IMR-90 (cell line): ENCODE measurements at regions not wholly inside any gene's neighbourhood (a gene's known extent, or its start where the extent isn't known, plus 50 kb on each side); places are given as distances from the start of the nearest gene placed in this dataset.

Source experiments
- ATAC-seq: fragments of 200-7000 bp; cut with Tn5 transposase; 2 replicates; pipeline ENCODE4 v1.9.1; 2020; ENCODE audit warnings: low read depth, mild to moderate bottlenecking, moderate library complexity
- BruUV-seq: library from RNA; stranded (reverse); fragments of 400-500 nt; replicated peaks from 2 replicates; lab custom pipeline; 2021; lab: Mats Ljungman, UMichigan
- CTCF ChIA-PET: fragments of 300-600 bp; formaldehyde crosslinking; extraction: SDS; loops from one replicate; lab custom pipeline; 2021; ENCODE audit warnings: antibody characterized with exemption; lab: Yijun Ruan, JAX
- POLR2A ChIA-PET: fragments of 300-600 bp; sonication (Branson Sonifier 250); formaldehyde crosslinking; loops from one replicate; lab custom pipeline; 2022; ENCODE audit warnings: antibody characterized with exemption; ENCODE audit not compliant: unreplicated experiment; lab: Charles Lee
- DNase-seq: peaks from one replicate; pipeline ENCODE4 v3.0.0; 2013
- H2AFZ ChIP-seq: replicated peaks from 2 replicates; pipeline ENCODE3; 2013; ENCODE audit warnings: low read length, mild to moderate bottlenecking; ENCODE audit not compliant: poor library complexity
- H2AK5ac ChIP-seq: 2 replicates; pipeline ENCODE4 v1.6.1; 2013; ENCODE audit warnings: low read depth, low read length, inconsistent platforms
- H2AK9ac ChIP-seq: replicated peaks from 2 replicates; pipeline ENCODE3; 2013; ENCODE audit warnings: mild to moderate bottlenecking, low read depth, low read length, moderate library complexity; ENCODE audit not compliant: poor library complexity
- H2BK120ac ChIP-seq: 2 replicates; pipeline ENCODE4 v1.6.1; 2013; ENCODE audit warnings: low read depth, low read length, inconsistent platforms
- H2BK15ac ChIP-seq: 3 replicates; pipeline ENCODE4 v1.6.1; 2013; ENCODE audit warnings: low read depth, low read length, inconsistent platforms
- H2BK20ac ChIP-seq: 2 replicates; pipeline ENCODE4 v1.6.1; 2013; ENCODE audit warnings: low read depth, mild to moderate bottlenecking, inconsistent platforms, low read length, moderate library complexity
- H2BK5ac ChIP-seq: 2 replicates; pipeline ENCODE4 v1.6.1; 2013; ENCODE audit warnings: mild to moderate bottlenecking, low read depth, low read length, inconsistent platforms; ENCODE audit not compliant: poor library complexity, severe bottlenecking
- H3K14ac ChIP-seq: replicated peaks from 2 replicates; pipeline ENCODE4 v1.6.1; 2013; ENCODE audit warnings: low read depth, low read length, inconsistent platforms
- H3K18ac ChIP-seq: 2 replicates; pipeline ENCODE4 v1.6.1; 2013; ENCODE audit warnings: low read depth, low read length, control low read depth
- H3K23ac ChIP-seq: 2 replicates; pipeline ENCODE4 v1.6.1; 2013; ENCODE audit warnings: low read depth, low read length, inconsistent platforms
- H3K27ac ChIP-seq: 2 replicates; pipeline ENCODE4 v1.5.1; 2013; ENCODE audit warnings: mild to moderate bottlenecking, control low read depth, low read length; ENCODE audit not compliant: insufficient read depth
- H3K27me3 ChIP-seq: 2 replicates; pipeline ENCODE4 v1.6.1; 2013; ENCODE audit warnings: low read length; ENCODE audit not compliant: control insufficient read depth, insufficient read depth
- H3K36me3 ChIP-seq: 2 replicates; pipeline ENCODE4 v1.6.1; 2013; ENCODE audit warnings: low read length, mixed read lengths; ENCODE audit not compliant: control insufficient read depth, insufficient read depth
- H3K4ac ChIP-seq: 2 replicates; pipeline ENCODE4 v1.6.1; 2013; ENCODE audit warnings: low read depth, low read length, inconsistent platforms
- H3K4me1 ChIP-seq: 2 replicates; pipeline ENCODE4 v1.6.1; 2013; ENCODE audit warnings: low read length, mixed read lengths; ENCODE audit not compliant: control insufficient read depth, insufficient read depth
- H3K4me2 ChIP-seq: 2 replicates; pipeline ENCODE4 v1.6.1; 2013; ENCODE audit warnings: low read depth, mild to moderate bottlenecking, control low read depth, low read length, moderate library complexity
- H3K4me3 ChIP-seq: 2 replicates; pipeline ENCODE4 v1.5.1; 2013; ENCODE audit warnings: low read depth, mild to moderate bottlenecking, control low read depth, low read length, moderate library complexity; ENCODE audit not compliant: insufficient read depth
- H3K56ac ChIP-seq: 2 replicates; pipeline ENCODE4 v1.6.1; 2013; ENCODE audit warnings: low read length, inconsistent platforms; ENCODE audit not compliant: insufficient read depth; ENCODE audit errors: extremely low read depth
- H3K79me1 ChIP-seq, 2 experiments: 2 replicates each; pipeline ENCODE4 v1.6.1; 2013; ENCODE audit warnings: low read length in 2 of 2, inconsistent platforms in 1 of 2, low read depth in 1 of 2
- H3K9ac ChIP-seq: 2 replicates; pipeline ENCODE4 v1.6.1; 2013; ENCODE audit warnings: low read depth, low read length, control low read depth
- H3K9me1 ChIP-seq: 2 replicates; pipeline ENCODE4 v1.6.1; 2013; ENCODE audit warnings: low read length, inconsistent platforms; ENCODE audit not compliant: insufficient read depth
- H3K9me3 ChIP-seq: 2 replicates; pipeline ENCODE4 v1.6.1; 2013; ENCODE audit warnings: low read length; ENCODE audit not compliant: control insufficient read depth, insufficient read depth
- H4K20me1 ChIP-seq: 2 replicates; pipeline ENCODE4 v1.6.1; 2013; ENCODE audit warnings: low read length, inconsistent platforms; ENCODE audit not compliant: insufficient read depth
- H4K5ac ChIP-seq: 2 replicates; pipeline ENCODE4 v1.6.1; 2013; ENCODE audit warnings: mild to moderate bottlenecking, low read depth, low read length, control low read depth
- H4K8ac ChIP-seq, 2 experiments: 2 replicates each; pipeline ENCODE4 v1.6.1; 2013; ENCODE audit warnings: low read depth in 2 of 2, low read length in 2 of 2, control low read depth in 1 of 2, inconsistent platforms in 1 of 2
- H4K91ac ChIP-seq: 2 replicates; pipeline ENCODE4 v1.6.1; 2013; ENCODE audit warnings: low read depth, low read length, inconsistent platforms; ENCODE audit not compliant: insufficient read depth
- BHLHE40 ChIP-seq: fragments of 150-350 bp; IDR thresholded peaks from 2 replicates; pipeline ENCODE4 v1.6.1; 2016; ENCODE audit warnings: mild to moderate bottlenecking, low read depth, low read length
- CEBPB ChIP-seq: IDR thresholded peaks from 2 replicates; pipeline ENCODE4 v1.6.1; 2012; ENCODE audit warnings: low read depth, low read length, improper control_type of control experiment
- CHD1 ChIP-seq: IDR thresholded peaks from 2 replicates; pipeline ENCODE4 v1.6.1; 2012; ENCODE audit warnings: low read depth, low read length, improper control_type of control experiment
- CTCF ChIP-seq: conservative IDR thresholded peaks from 2 replicates; pipeline ENCODE4 v1.5.1; 2012; ENCODE audit warnings: mild to moderate bottlenecking, low read depth, low read length, improper control_type of control experiment
- FOS ChIP-seq: fragments of 150-350 bp; IDR thresholded peaks from 2 replicates; pipeline ENCODE4 v1.6.1; 2016; ENCODE audit warnings: low read depth, low read length
- MAFK ChIP-seq: IDR thresholded peaks from 2 replicates; pipeline ENCODE4 v1.6.1; 2012; ENCODE audit warnings: low read depth, low read length, improper control_type of control experiment
- MAZ ChIP-seq: IDR thresholded peaks from 2 replicates; pipeline ENCODE4 v1.6.1; 2012; ENCODE audit warnings: low read depth, mild to moderate bottlenecking, low read length, improper control_type of control experiment, moderate library complexity, borderline replicate concordance
- MXI1 ChIP-seq: IDR thresholded peaks from 2 replicates; pipeline ENCODE4 v1.6.1; 2012; ENCODE audit warnings: low read depth, mild to moderate bottlenecking, low read length, moderate library complexity, borderline replicate concordance
- NFE2L2 ChIP-seq: fragments of 150-350 bp; IDR thresholded peaks from 2 replicates; pipeline ENCODE4 v1.6.1; 2016; ENCODE audit warnings: low read depth, mild to moderate bottlenecking, low read length
- POLR2A ChIP-seq: IDR thresholded peaks from 2 replicates; pipeline ENCODE4 v1.6.1; 2012; ENCODE audit warnings: mild to moderate bottlenecking, low read depth, low read length
- RFX5 ChIP-seq: IDR thresholded peaks from 2 replicates; pipeline ENCODE4 v1.8.0; 2012; ENCODE audit warnings: low read depth, mild to moderate bottlenecking, low read length, moderate library complexity
- SMC3 ChIP-seq: fragments of 150-350 bp; IDR thresholded peaks from 2 replicates; pipeline ENCODE4 v1.6.1; 2016; ENCODE audit warnings: low read depth, mild to moderate bottlenecking, antibody characterized with exemption, low read length, moderate library complexity
- USF2 ChIP-seq: fragments of 150-350 bp; IDR thresholded peaks from 2 replicates; pipeline ENCODE4 v1.6.1; 2017; ENCODE audit warnings: mild to moderate bottlenecking, antibody characterized with exemption, low read length, low read depth
- WGBS, 2 experiments: methylation state at CpG; one replicate each; pipeline versions ENCODE4 v1.1.5 to v1.1.7; 2013; ENCODE audit warnings: missing lambda C conversion rate in 2 of 2; ENCODE audit not compliant: insufficient read length in 1 of 2; ENCODE audit errors: extremely low coverage in 2 of 2; 5-methylcytosine and 5-hydroxymethylcytosine counted together
- dilution Hi-C: fragments of 300-500 bp; cut with HindIII; formaldehyde crosslinking; loops from one replicate; pipeline ENCODE4 v1.14.3; 2018; ENCODE audit warnings: low sequenced_read_pairs; ENCODE audit not compliant: unreplicated experiment
- in situ Hi-C: fragments of 300-500 bp; cut with MboI; formaldehyde crosslinking; loops from 3 replicates; pipeline ENCODE4 v1.14.3; 2019; ENCODE audit warnings: low sequenced_read_pairs, inconsistent platforms, mixed read lengths
- intact Hi-C: fragments of 100-400 bp; cut with micrococcal nuclease; formaldehyde crosslinking; loops from 2 replicates; pipeline ENCODE4 v1.10.0; 2022
- TF ChIP-seq, protein P1 (sequence below): fragments of 150-350 bp; IDR thresholded peaks from 2 replicates; pipeline ENCODE4 v1.6.1; 2016; ENCODE audit warnings: low read depth, mild to moderate bottlenecking, low read length, moderate library complexity, borderline replicate concordance

DNA sequence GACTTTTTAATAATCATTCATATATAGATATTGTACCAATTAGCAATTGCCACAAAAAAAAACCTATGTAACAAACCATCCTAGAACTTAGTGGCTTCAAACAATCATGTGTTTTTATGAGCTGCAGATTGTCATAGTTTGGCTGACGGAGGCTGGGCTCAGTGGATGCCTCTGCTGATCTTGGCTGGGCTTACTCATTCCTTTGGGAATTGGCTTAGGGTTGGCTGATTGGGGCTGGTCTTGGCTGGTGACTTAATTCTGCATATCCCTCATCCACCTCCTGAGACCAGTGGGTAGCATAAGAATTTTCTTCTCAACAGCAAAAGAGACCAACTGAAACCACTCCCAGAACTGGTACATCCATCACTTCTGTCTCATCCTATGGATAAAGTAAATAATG lies 57.9 kb upstream of the PHF21B start:
- H2AK5ac ChIP-seq = no peak overlapping the region
- ChIA-PET CTCF (no interaction called here), POLR2A (no interaction called here)
- H3K18ac ChIP-seq = no peak overlapping the region
- H2BK5ac ChIP-seq = no peak overlapping the region
- H3K14ac ChIP-seq = no peak overlapping the region
- no peak overlapping the region for H2AK9ac ChIP-seq
- H2BK120ac ChIP-seq = no peak overlapping the region
- H3K56ac ChIP-seq = no peak overlapping the region
- no peak overlapping the region for H3K27ac ChIP-seq
- H4K91ac ChIP-seq = no peak overlapping the region
- H2BK20ac ChIP-seq = no peak overlapping the region
- H4K20me1 ChIP-seq = peaks cover 3% of the 10 kb centered on the region; the same call in 1 of the 2 replicates
- peaks cover 13% of the 10 kb centered on the region; the same call in 1 of the 2 replicates for H3K4me1 ChIP-seq
- BruUV-seq = no TSS peak
- no peak overlapping the region for H3K23ac ChIP-seq
- no peak for DNase-seq
- no peak for ATAC-seq
- intact Hi-C loops (no loop called here), in situ Hi-C loops (no loop called here), dilution Hi-C loops (no loop called here)
- H3K9ac ChIP-seq = no peak overlapping the region
- H3K36me3 ChIP-seq = no peaks in the 10 kb centered on the region
- H2AFZ ChIP-seq = no peak overlapping the region
- WGBS, 2 experiments = no CpG with 5 or more reads among the region's 1 CpG
- H3K79me1 ChIP-seq = no peaks in the 10 kb centered on the region
- H3K4ac ChIP-seq = no peak overlapping the region
- no peak overlapping the region for H3K4me2 ChIP-seq
- no peak overlapping the region for H2BK15ac ChIP-seq
- no peak overlapping the region for H4K8ac ChIP-seq
- TF ChIP-seq MXI1 (no peak), SMC3 (no peak), MAFK (no peak), CTCF (no peak), MAZ (no peak), RFX5 (no peak), POLR2A (no peak), BHLHE40 (no peak), USF2 (no peak), FOS (no peak), NFE2L2 (no peak), CEBPB (no peak), CHD1 (no peak)
- TF ChIP-seq, protein P1, sequence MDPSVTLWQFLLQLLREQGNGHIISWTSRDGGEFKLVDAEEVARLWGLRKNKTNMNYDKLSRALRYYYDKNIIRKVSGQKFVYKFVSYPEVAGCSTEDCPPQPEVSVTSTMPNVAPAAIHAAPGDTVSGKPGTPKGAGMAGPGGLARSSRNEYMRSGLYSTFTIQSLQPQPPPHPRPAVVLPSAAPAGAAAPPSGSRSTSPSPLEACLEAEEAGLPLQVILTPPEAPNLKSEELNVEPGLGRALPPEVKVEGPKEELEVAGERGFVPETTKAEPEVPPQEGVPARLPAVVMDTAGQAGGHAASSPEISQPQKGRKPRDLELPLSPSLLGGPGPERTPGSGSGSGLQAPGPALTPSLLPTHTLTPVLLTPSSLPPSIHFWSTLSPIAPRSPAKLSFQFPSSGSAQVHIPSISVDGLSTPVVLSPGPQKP = no peak
- H3K9me1 ChIP-seq = peaks cover 9% of the 10 kb centered on the region; the same call in 1 of the 2 replicates
- H4K5ac ChIP-seq = no peak overlapping the region
- no peak overlapping the region for H3K4me3 ChIP-seq
- H3K9me3 ChIP-seq = peaks cover 7% of the 10 kb centered on the region; the same call in 1 of the 2 replicates
- H3K27me3 ChIP-seq = peaks cover 10% of the 10 kb centered on the region
